Ishikawa (cell line): ENCODE measurements at regions not wholly inside any gene's neighbourhood (a gene's known extent, or its start where the extent isn't known, plus 50 kb on each side); places are given as distances from the start of the nearest gene placed in this dataset.

Experiments
- CEBPB ChIP-seq: IDR thresholded peaks from 2 replicates; pipeline ENCODE4 v1.6.1; 2012
- CREB1 ChIP-seq: IDR thresholded peaks from 2 replicates; pipeline ENCODE4 v1.6.1; 2012; ENCODE audit warnings: low read depth
- EP300 ChIP-seq: IDR thresholded peaks from 2 replicates; pipeline ENCODE4 v1.6.1; 2012; ENCODE audit warnings: borderline replicate concordance
- FOXM1 ChIP-seq: IDR thresholded peaks from 2 replicates; pipeline ENCODE4 v1.6.1; 2012; ENCODE audit warnings: low read depth, borderline replicate concordance
- NFIC ChIP-seq: IDR thresholded peaks from 2 replicates; pipeline ENCODE4 v1.6.1; 2012
- TEAD4 ChIP-seq: IDR thresholded peaks from 2 replicates; pipeline ENCODE4 v1.6.1; 2012
- YY1 ChIP-seq: IDR thresholded peaks from 2 replicates; pipeline ENCODE4 v1.6.1; 2012; ENCODE audit warnings: low read depth
- TF ChIP-seq, protein P1 (sequence below): IDR thresholded peaks from 2 replicates; pipeline ENCODE4 v1.6.1; 2012
- TF ChIP-seq, protein P2 (sequence below): IDR thresholded peaks from 2 replicates; pipeline ENCODE4 v1.6.1; 2012; ENCODE audit warnings: low read depth, mild to moderate bottlenecking
- TF ChIP-seq, protein P3 (sequence below): IDR thresholded peaks from 2 replicates; pipeline ENCODE4 v1.6.1; 2012

DNA sequence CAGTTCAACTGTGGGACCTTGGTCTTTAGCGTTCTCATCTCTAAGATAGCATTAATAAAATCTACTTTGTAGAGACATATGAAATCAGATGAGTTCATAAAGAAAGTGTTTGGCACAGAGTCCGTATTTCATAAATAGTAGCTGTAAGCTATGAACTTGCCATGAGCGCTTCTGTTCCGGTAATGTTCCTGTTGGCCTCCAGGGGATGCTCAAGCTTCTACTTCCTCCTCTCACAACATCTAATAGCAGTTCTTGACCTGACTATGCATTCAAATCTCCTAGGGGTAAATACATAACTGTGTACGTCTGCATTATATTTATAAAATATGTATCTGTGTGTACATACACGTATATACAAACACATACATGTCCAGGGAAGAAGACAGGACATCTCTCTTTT, 288.2 kb upstream of the TMPO start:
- no peak for TF ChIP-seq NFIC
- no peak for TF ChIP-seq CEBPB
- TF ChIP-seq, protein P1, sequence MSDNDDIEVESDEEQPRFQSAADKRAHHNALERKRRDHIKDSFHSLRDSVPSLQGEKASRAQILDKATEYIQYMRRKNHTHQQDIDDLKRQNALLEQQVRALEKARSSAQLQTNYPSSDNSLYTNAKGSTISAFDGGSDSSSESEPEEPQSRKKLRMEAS, result no peak
- no peak for TF ChIP-seq TEAD4
- no peak for TF ChIP-seq CREB1
- no peak for TF ChIP-seq EP300
- no peak for TF ChIP-seq YY1
- TF ChIP-seq FOXM1, result no peak
- TF ChIP-seq, protein P2, sequence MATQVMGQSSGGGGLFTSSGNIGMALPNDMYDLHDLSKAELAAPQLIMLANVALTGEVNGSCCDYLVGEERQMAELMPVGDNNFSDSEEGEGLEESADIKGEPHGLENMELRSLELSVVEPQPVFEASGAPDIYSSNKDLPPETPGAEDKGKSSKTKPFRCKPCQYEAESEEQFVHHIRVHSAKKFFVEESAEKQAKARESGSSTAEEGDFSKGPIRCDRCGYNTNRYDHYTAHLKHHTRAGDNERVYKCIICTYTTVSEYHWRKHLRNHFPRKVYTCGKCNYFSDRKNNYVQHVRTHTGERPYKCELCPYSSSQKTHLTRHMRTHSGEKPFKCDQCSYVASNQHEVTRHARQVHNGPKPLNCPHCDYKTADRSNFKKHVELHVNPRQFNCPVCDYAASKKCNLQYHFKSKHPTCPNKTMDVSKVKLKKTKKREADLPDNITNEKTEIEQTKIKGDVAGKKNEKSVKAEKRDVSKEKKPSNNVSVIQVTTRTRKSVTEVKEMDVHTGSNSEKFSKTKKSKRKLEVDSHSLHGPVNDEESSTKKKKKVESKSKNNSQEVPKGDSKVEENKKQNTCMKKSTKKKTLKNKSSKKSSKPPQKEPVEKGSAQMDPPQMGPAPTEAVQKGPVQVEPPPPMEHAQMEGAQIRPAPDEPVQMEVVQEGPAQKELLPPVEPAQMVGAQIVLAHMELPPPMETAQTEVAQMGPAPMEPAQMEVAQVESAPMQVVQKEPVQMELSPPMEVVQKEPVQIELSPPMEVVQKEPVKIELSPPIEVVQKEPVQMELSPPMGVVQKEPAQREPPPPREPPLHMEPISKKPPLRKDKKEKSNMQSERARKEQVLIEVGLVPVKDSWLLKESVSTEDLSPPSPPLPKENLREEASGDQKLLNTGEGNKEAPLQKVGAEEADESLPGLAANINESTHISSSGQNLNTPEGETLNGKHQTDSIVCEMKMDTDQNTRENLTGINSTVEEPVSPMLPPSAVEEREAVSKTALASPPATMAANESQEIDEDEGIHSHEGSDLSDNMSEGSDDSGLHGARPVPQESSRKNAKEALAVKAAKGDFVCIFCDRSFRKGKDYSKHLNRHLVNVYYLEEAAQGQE, result no peak
- TF ChIP-seq, protein P3, sequence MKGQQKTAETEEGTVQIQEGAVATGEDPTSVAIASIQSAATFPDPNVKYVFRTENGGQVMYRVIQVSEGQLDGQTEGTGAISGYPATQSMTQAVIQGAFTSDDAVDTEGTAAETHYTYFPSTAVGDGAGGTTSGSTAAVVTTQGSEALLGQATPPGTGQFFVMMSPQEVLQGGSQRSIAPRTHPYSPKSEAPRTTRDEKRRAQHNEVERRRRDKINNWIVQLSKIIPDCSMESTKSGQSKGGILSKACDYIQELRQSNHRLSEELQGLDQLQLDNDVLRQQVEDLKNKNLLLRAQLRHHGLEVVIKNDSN, result no peak
